DND-41 (cell line): ENCODE measurements at regions not wholly inside any gene's neighbourhood (a gene's known extent, or its start where the extent isn't known, plus 50 kb on each side); places are given as distances from the start of the nearest gene placed in this dataset.
"Not testable (repeated sequence)": the region's sequence is repeated elsewhere in the genome, so short reads cannot be mapped to it uniquely, and the experiment has no call there.

Experiments used
- ATAC-seq: fragments of 200-7000 bp; cut with Tn5 transposase; 3 replicates; pipeline ENCODE4 v1.9.1; 2021; ENCODE audit warnings: low read depth; ENCODE audit not compliant: insufficient read depth
- DNase-seq: peaks from one replicate; pipeline ENCODE4 v3.0.0-alpha.2; 2020
- H2AFZ ChIP-seq: 2 replicates; pipeline ENCODE4 v1.6.0; 2012; ENCODE audit warnings: low read depth, low read length
- H3K27ac ChIP-seq: 2 replicates; pipeline ENCODE4 v1.5.1; 2012; ENCODE audit warnings: low read length, inconsistent platforms
- H3K27me3 ChIP-seq: fragments of 200-600 bp; sonication (generic); 2 replicates; pipeline ENCODE4 v1.6.0; 2012; ENCODE audit warnings: low read length, mild to moderate bottlenecking, inconsistent platforms; ENCODE audit not compliant: insufficient read depth, poor library complexity
- H3K36me3 ChIP-seq: 2 replicates; pipeline ENCODE4 v1.5.1; 2012; ENCODE audit warnings: low read length, inconsistent platforms; ENCODE audit not compliant: insufficient read depth
- H3K4me1 ChIP-seq: 2 replicates; pipeline ENCODE4 v1.5.1; 2012; ENCODE audit warnings: mild to moderate bottlenecking, low read length; ENCODE audit not compliant: insufficient read depth
- H3K4me2 ChIP-seq: 2 replicates; pipeline ENCODE4 v1.6.0; 2012; ENCODE audit warnings: mild to moderate bottlenecking, moderate library complexity, low read length, inconsistent platforms; ENCODE audit not compliant: insufficient read depth
- H3K4me3 ChIP-seq, 2 experiments: fragments of 200-600 bp in 1 of 2; shearing (Covaris generic) in 1 of 2; 2 replicates each; pipeline ENCODE4 v1.5.1; 2012 to 2016; ENCODE audit warnings: inconsistent platforms in 2 of 2, low read length in 2 of 2, mild to moderate bottlenecking in 2 of 2, low read depth in 1 of 2, moderate library complexity in 1 of 2
- H3K79me2 ChIP-seq: 2 replicates; pipeline ENCODE4 v1.6.0; 2012; ENCODE audit warnings: low read length, inconsistent platforms; ENCODE audit not compliant: insufficient read depth
- H3K9ac ChIP-seq: 2 replicates; pipeline ENCODE4 v1.6.0; 2012; ENCODE audit warnings: low read depth, mild to moderate bottlenecking, inconsistent platforms, low read length, moderate library complexity
- H3K9me3 ChIP-seq: 2 replicates; pipeline ENCODE4 v1.5.1; 2012; ENCODE audit warnings: low read length, moderate library complexity, mild to moderate bottlenecking, inconsistent platforms; ENCODE audit not compliant: insufficient read depth, severe bottlenecking
- H4K20me1 ChIP-seq: 2 replicates; pipeline ENCODE4 v1.6.0; 2012; ENCODE audit warnings: low read length; ENCODE audit not compliant: insufficient read depth
- EZH2 ChIP-seq: IDR thresholded peaks from 3 replicates; pipeline ENCODE4 v1.6.1; 2012; ENCODE audit warnings: borderline replicate concordance, low read depth, mild to moderate bottlenecking, moderate library complexity, low read length, inconsistent platforms; ENCODE audit not compliant: severe bottlenecking
- TF ChIP-seq, protein P1 (sequence below): IDR thresholded peaks from 2 replicates; pipeline ENCODE4 v1.5.1; 2012; ENCODE audit warnings: borderline replicate concordance, low read length, moderate library complexity, mild to moderate bottlenecking; ENCODE audit not compliant: poor library complexity, severe bottlenecking; ENCODE audit errors: extremely low read depth

DNA sequence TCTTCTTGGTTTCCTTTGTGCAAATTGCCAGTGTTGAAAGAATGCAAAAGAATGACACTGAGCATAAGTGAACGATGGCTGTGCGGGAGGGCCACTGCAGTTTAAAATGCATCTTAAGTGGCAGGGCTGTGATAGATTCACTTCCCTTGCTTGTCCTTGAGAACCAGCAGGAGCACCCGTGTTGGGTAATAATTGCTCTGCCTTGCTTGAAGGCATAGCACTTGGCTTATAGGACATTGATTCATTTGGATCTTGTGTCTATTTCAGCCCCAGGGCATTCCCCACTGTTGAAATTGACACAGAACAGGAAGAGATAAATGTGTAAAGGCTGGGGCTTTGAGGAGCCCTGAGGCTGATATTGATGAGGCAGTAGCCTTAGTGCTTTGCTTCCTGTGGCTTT is 1003.7 kb upstream of the GYPC start:
- TF ChIP-seq, protein P1, sequence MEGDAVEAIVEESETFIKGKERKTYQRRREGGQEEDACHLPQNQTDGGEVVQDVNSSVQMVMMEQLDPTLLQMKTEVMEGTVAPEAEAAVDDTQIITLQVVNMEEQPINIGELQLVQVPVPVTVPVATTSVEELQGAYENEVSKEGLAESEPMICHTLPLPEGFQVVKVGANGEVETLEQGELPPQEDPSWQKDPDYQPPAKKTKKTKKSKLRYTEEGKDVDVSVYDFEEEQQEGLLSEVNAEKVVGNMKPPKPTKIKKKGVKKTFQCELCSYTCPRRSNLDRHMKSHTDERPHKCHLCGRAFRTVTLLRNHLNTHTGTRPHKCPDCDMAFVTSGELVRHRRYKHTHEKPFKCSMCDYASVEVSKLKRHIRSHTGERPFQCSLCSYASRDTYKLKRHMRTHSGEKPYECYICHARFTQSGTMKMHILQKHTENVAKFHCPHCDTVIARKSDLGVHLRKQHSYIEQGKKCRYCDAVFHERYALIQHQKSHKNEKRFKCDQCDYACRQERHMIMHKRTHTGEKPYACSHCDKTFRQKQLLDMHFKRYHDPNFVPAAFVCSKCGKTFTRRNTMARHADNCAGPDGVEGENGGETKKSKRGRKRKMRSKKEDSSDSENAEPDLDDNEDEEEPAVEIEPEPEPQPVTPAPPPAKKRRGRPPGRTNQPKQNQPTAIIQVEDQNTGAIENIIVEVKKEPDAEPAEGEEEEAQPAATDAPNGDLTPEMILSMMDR = no peak
- TF ChIP-seq EZH2 = no peak
- no peak overlapping the region for H3K4me2 ChIP-seq
- no peaks in the 10 kb centered on the region for H3K79me2 ChIP-seq
- H3K9me3 ChIP-seq = no peaks in the 10 kb centered on the region
- H3K4me3 ChIP-seq = no peak overlapping the region
- ATAC-seq = no peak
- H3K4me1 ChIP-seq = no peaks in the 10 kb centered on the region
- no peaks in the 10 kb centered on the region for H3K27me3 ChIP-seq
- H3K36me3 ChIP-seq = no peaks in the 10 kb centered on the region
- no peak for DNase-seq
- no peak overlapping the region for H3K9ac ChIP-seq
- H2AFZ ChIP-seq = no peak overlapping the region
- H4K20me1 ChIP-seq = no peaks in the 10 kb centered on the region
- no peak overlapping the region for H3K27ac ChIP-seq

DNA sequence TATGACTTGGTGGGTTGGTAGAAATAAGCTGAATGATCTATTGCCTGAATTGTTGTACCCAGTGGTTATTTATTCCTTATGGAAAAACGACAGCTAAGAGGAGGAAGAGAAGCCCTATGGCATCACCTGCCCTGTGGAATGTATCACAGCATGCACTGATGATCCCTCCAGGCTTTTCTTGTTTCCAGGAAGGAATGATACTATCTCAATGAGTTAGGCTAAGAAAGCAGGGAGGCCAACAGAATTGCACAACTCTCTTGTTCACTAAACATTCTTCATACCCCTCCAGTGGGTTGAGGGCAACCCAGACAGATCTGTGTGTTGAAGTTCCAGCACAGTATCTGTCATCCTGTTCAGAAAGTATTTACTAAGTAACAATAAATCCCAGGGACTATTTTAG is 1001.7 kb upstream of the GYPC start:
- DNase-seq = no peak
- no peak overlapping the region for H2AFZ ChIP-seq
- no peak overlapping the region for H3K4me3 ChIP-seq
- TF ChIP-seq EZH2 = no peak
- TF ChIP-seq, protein P1 = no peak
- no peaks in the 10 kb centered on the region for H3K9me3 ChIP-seq
- no peak overlapping the region for H3K27ac ChIP-seq
- ATAC-seq = no peak
- H3K4me2 ChIP-seq = no peak overlapping the region
- no peaks in the 10 kb centered on the region for H3K36me3 ChIP-seq
- no peaks in the 10 kb centered on the region for H3K27me3 ChIP-seq
- no peaks in the 10 kb centered on the region for H3K4me1 ChIP-seq
- no peak overlapping the region for H3K9ac ChIP-seq
- no peaks in the 10 kb centered on the region for H4K20me1 ChIP-seq
- H3K79me2 ChIP-seq = no peaks in the 10 kb centered on the region

DNA sequence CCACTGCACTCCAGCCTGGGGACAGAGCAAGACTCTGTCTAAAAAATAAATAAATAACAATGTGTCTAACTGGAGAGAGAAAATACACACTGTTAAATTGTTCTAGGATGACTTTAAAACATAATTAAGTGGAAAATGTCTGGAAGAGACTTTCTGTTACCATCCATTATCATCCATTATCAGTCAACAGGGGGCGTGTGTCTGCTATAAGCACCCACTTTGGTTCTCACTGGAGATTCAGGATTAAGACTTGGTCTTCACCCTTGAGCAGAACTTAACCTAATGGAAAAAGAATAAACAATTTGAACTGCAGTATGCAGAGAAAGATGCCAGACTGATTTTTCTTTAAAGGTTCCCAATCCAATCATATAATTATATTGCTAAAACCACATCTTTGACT is 999.8 kb upstream of the GYPC start:
- Histone ChIP-seq H3K79me2 (no peaks in the 10 kb centered on the region), H3K9me3 (no peaks in the 10 kb centered on the region), H3K4me3 (no peak overlapping the region), H4K20me1 (no peaks in the 10 kb centered on the region), H2AFZ (no peak overlapping the region), H3K4me1 (no peaks in the 10 kb centered on the region), H3K4me2 (no peak overlapping the region), H3K27me3 (no peaks in the 10 kb centered on the region), H3K9ac (no peak overlapping the region), H3K36me3 (no peaks in the 10 kb centered on the region), H3K27ac (no peak overlapping the region)
- DNase-seq (no peak), ATAC-seq (no peak)
- TF ChIP-seq, protein P1 = no peak
- no peak for TF ChIP-seq EZH2

DNA sequence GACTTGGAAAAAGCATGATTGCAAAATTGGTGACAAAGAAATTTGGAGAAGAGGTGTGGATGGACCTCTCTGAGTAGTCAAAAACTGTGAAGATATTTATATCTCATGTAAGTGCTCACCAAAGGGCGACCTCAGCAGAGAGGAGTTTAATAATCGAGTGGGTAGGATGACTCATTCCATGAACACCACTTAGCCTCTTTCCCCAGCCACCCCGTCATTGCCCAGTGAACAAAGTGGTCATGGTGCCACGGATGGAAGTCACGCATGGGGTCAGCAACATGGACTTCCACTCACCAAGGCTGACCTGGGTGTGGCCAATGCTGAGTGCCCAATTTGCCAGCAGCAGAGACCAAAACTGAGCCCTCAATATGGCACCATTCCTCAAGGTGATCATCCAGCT is 997.4 kb upstream of the GYPC start:
- no peak for ATAC-seq
- no peaks in the 10 kb centered on the region for H3K79me2 ChIP-seq
- H3K9ac ChIP-seq = no peak overlapping the region
- DNase-seq = no peak
- H3K36me3 ChIP-seq = no peaks in the 10 kb centered on the region
- no peak overlapping the region for H3K4me2 ChIP-seq
- H3K9me3 ChIP-seq = no peaks in the 10 kb centered on the region
- H3K27ac ChIP-seq = no peak overlapping the region
- no peak overlapping the region for H3K4me3 ChIP-seq
- H2AFZ ChIP-seq = no peak overlapping the region
- no peaks in the 10 kb centered on the region for H3K27me3 ChIP-seq
- H3K4me1 ChIP-seq = no peaks in the 10 kb centered on the region
- no peak for TF ChIP-seq EZH2
- TF ChIP-seq, protein P1 = no peak
- H4K20me1 ChIP-seq = no peaks in the 10 kb centered on the region

DNA sequence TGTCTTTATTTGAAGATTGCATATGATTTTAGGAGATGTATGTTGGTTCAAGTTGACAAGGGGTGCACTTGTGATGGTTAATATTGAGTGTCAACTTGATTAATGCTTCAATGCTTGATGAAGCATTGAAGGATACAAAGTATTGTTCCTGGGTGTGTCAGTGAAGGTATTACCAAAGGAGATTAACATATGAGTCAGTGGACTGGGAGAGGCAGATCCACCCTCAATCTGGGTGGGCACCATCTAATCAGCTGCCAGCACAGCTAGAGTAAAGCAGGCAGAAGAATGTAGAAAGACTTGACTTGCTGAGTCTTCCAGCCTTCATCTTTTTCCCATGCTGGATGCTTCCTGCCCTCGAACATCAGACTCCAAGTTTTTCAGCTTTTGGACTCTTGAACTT is 995.6 kb upstream of the GYPC start:
- H3K9me3 ChIP-seq, H3K27me3 ChIP-seq, H3K4me1 ChIP-seq, H3K4me2 ChIP-seq, H3K9ac ChIP-seq, H4K20me1 ChIP-seq, H3K79me2 ChIP-seq, H3K27ac ChIP-seq, ATAC-seq, H2AFZ ChIP-seq, DNase-seq, H3K36me3 ChIP-seq, H3K4me3 ChIP-seq: not testable (repeated sequence)
